Left colon (tissue), 2 donors: ENCODE measurements at regions not wholly inside any gene's neighbourhood (a gene's known extent, or its start where the extent isn't known, plus 50 kb on each side); places are given as distances from the start of the nearest gene placed in this dataset.
"Not testable (repeated sequence)": the region's sequence is repeated elsewhere in the genome, so short reads cannot be mapped to it uniquely, and the experiment has no call there.

ENCODE experiments used
- ATAC-seq: fragments of 200-7000 bp; cut with Tn5 transposase; one replicate; pipeline ENCODE4 v1.9.1; 2020; ENCODE audit warnings: mild to moderate bottlenecking, moderate library complexity
- DNase-seq, 2 donors: peaks; one replicate each; pipeline ENCODE4 v3.0.0-alpha.2; 2020
- intact Hi-C, 2 donors: fragments of 100-400 bp; cut with DNase I in 1 of 2; cut with micrococcal nuclease in 1 of 2; formaldehyde crosslinking; loops; one replicate each; pipeline versions ENCODE4 v1.11.2 to v1.14.0; 2022; cut with DNase I, micrococcal nuclease
- donor health status: DM: no; HTN: no; CAD: no.
- donor health status: DM: yes; HTN: yes; CAD: no.

DNA sequence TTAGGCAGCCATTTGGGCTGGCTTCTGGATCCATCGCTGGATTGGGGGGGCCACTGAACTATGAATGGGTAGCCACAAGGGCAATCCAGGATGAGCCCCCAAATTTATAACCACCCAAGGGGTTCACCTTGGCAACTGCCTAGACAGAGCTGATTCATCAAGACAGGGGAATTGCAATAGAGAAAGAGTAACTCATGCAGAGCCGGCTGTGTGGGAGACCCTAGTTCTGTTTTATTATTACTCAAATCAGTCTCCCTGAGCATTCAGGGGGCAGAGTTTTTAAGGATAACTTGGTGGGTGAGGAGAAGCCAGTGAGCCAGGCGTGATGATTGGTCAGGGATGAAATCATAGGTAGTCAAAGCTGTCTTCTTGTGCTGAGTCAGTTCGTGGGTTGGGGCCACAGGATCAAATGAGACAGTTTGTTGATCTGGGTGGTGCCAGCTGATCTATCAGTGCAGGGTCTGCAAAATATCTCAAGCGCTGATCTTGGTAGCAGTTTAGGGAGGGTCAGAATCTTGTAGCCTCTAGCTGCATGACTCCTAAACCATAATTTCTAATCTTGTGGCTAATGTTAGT is 57.9 kb downstream of the DNAJB9 start:
- intact Hi-C loops: no loop called here
- ATAC-seq: no peak

DNA sequence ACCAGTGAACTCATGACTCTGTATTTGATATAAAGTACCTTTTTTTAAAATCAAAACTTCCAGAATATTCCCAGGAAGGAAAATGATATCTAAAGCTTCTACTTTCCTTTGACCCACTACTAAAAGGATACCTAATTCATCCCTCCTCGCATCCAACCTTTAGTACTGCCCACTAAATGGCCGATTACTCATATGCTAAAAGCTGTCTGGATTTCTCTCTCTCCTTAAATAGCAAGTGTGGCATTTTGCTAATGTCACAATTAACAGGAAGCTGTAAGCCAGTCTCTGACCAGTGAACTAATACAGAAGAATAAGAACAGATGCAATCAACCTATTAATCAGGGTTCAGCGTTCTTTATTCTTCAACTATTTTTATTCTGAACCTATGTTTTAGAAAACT is 59.0 kb downstream of the DNAJB9 start:
- ATAC-seq: no peak
- intact Hi-C loops: no loop called here
- no peak for DNase-seq

More for the DNA sequence above, 57.9 kb downstream of the DNAJB9 start:
- no peak for DNase-seq

DNA sequence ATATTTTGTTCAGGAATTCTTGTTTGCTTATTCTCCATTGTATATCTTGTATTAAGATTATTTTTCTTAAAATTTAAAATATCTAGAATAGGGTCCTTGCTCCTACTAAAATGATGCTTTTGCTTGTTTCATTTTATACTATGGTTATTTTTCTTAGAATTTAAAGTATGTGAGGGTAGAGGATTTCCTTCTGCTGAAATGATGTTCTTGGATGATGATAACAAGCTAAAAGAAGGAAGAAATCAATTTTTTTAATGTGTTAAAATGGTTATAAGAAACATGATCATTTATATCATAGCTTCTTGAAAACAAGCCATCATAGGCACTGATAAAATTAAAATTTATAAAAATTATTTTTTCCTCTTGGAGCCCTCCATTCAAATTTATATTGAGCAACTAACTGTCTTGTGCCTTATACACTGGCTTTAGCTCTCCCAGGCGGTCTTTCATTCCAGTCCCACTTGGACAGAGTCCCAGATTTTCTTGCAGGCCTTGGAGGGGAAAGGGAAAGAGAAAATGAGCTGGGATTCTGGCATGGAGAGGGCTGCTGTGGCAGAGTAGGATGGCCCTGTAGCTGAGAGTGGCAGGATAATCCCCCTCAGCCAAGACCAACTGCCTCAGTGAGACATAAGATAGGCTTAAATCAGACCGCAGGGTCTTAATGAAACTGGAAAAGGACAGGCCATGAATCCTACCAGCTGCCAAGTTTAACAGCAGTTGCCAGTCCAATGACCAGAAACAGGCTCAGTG is 60.2 kb downstream of the DNAJB9 start:
- intact Hi-C loops: no loop called here
- ATAC-seq (no peak), DNase-seq (no peak)

DNA sequence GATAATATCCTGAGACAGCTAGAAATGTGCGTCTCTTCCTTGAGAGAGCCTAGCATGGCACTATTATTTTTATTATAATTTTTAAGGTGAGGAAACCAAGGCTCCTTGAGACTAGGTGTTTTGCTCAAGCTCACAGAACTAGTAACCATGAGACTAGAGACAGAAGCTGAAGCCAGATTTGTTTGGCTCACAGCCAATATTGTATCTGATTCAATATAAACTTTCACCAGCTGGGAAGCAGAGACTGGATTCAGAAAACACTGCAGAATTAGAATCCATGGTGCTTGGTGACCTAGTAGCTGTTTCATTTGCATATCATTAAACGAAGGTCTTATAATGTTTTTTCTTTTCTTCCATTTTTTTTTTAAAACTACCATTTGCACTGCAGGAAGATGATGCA is 64.4 kb downstream of the DNAJB9 start:
- ATAC-seq: no peak
- intact Hi-C loops: no loop called here
- no peak for DNase-seq

DNA sequence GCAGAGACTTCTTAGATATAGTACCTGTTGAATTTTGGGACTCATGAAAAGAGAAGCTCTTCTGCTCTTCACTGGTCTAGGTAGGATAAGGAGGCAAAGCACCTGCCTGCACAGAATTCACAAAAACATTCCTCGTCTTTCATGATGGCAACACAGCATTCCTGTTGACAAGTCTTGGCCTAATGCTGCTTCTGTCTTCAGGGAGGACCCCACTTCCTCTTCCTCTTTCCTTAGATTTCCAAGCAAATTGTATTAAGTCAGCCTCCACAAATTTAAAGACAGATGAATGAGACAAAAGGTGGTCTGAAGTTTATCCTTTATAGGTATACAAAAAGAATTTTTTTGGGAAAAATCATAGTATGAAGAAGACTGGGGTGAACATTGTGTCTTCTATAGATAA is 64.9 kb downstream of the DNAJB9 start:
- intact Hi-C loops: no loop called here
- DNase-seq: no peak
- no peak for ATAC-seq

DNA sequence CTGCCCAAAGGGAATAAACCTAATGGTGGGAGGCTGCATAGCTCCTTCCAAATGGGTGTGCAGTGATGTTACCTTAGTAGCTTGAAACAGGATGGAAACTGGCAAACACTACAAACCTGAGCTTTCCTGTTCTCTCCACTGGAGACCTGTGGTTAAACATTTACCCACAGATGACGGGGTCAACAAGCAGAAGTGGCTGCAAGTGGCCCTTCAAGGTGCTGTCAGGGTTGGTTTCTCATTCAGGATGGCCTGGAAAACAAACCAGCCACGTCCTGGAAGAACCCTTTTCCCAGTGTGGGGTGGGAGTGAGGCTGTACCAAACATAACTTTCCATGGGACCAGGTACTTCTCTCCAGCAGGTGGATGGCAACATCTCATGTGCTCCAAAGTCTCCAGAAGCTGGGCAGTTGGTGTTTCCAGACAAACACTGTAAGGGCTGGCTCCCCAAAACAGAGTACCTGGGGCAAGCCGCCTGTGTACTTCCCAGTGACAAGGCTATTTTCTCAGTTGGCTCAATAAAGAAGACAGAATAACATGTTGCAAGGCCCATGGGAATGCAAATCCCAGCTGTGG is 67.5 kb downstream of the DNAJB9 start:
- DNase-seq: no peak
- ATAC-seq: no peak
- intact Hi-C loops: no loop called here

DNA sequence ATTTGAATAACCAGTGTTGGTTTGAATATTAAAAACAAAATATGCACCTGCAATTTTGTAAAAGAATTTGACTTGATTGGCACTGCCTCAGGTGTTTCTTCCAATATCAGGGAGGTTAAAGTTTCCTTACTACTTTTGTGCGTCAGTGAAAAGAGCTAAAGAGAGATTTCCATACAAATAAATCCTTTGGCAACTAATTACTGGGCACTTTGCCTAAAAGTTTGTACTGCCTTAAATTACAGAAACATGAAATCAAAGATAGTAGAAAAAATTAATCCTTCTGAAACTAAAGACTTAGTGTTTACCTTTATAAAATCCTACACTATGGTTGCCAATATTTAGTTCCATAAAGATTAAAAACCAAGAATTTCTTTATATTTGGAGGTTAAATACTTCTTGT is 72.5 kb downstream of the DNAJB9 start:
- ATAC-seq (no peak), DNase-seq (no peak)
- intact Hi-C loops: no loop called here

DNA sequence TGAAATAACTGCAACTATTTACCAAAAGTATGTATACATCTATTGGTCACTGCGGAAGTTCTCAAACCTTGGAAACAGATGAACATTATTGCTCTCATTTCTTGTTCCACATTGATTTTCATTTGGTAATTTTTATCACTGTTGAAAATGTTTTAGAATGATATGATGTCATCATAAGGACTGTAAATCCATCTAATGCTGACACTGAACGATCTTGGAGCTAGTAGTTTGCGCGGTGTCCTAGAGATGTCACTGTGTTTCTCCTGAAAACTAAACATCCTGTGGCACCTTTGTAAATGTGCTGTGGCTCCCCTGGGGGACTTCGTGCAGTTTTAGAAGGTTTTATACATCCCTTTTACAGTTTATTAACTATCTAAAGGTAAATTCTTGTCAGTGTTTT is 73.5 kb downstream of the DNAJB9 start:
- intact Hi-C loops: no loop called here
- ATAC-seq: no peak

DNA sequence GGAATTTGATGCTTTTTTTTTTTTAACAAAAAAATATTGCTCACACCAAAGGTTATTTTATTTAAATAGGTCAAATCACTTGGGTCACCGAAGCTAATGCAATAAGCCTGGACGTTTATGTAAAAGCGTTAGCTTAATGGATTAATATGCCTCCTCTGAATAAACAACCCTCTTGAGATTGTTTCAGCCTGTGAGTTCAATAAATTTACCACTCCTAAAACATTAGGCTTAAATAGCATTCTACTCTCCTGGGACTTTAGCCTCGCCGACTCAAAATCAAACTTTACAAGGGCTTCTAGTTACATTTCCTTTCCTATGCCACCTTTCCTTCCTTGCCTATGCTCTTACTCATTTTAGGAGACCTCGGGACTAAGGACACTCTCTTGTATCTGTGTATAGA is 79.3 kb downstream of the DNAJB9 start:
- intact Hi-C loops: no loop called here
- ATAC-seq (no peak), DNase-seq (no peak)

More for the DNA sequence above, 73.5 kb downstream of the DNAJB9 start:
- DNase-seq: no peak

DNA sequence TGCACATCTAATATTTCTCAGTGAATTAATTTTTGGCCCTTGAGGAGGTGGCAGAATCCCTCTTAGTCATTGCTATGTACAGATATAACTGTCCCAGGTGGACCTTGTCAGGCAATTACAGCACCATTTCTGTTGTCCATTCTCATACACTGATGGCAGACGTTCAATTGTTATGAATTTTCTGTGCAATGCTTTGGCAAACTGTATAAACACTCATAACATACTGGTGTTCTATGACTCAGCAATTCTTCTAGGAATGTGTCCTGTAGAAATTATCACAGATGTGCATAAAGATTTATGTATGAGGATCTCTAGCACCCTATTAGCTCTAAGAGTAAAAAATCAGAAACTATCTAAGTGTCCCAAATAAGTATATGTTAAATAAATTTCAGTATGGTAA is 80.8 kb downstream of the DNAJB9 start:
- ATAC-seq (no peak), DNase-seq (no peak)
- intact Hi-C loops: no loop called here

DNA sequence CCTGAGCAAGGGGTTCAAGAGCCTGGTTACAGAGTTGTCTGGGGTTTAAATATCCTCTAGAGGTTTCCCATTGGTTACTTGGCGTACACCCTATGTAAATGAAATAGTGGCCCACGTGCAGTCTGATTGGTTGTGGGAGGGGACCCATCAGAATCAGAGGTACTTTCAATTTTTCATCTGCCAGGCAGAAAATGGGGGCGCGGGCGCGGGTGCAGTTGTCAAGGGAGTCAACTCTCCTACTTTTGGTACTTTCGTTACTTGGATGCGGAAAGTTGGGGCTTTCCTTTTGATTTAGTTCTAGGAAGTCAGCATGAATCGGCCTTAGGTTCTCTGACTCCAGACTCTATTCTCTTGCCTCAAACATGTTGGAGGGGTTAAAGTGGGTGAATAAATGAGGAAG is 83.2 kb downstream of the DNAJB9 start:
- no peak for DNase-seq
- intact Hi-C loops: no loop called here
- ATAC-seq: no peak

DNA sequence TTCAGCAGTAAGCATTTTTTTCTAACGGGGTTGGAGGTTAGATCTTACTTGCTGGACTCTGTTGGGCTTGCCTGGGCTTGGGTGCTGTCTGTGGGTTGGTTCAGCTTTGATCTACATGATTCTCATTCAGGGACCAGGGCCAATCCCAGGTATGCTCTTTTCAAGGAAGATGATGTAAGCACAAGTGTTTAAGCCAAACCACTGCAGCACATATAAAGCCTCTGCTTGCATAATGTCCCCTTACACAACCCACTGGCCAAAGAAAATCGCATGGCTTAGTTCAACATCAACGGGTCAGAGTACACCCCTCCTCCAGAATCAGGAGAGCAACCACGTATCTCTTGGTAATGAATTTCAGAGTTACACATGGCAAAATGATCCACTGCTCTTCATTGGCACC is 83.9 kb downstream of the DNAJB9 start:
- intact Hi-C loops: no loop called here
- ATAC-seq (no peak), DNase-seq (no peak)

DNA sequence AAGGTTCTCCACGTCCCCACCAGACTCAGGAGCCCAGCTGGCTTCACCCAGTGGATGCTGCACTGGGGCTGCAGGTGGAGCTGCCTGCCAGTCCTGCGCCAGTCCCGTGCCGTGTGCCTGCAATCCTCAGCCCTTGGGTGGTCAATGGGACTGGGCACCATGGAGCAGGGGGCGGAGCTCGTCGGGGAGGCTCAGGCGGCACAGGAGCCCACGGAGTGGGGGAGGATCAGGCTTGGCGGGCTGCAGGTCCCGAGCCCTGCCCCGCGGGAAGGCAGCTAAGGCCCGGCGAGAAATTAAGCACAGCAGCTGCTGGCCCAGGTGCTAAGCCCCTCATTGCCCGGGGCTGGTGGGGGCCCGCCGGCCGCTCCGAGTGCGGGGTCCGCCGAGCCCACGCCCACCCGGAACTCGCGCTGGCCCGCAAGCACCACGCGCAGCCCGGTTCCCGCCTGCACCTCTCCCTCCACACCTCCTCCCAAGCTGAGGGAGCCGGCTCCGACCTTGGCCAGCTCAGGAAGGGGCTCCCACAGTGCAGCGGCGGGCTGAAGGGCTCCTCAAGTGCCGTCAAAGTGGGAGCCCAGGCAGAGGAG is 87.6 kb downstream of the DNAJB9 start:
- DNase-seq, intact Hi-C loops, ATAC-seq: not testable (repeated sequence)

DNA sequence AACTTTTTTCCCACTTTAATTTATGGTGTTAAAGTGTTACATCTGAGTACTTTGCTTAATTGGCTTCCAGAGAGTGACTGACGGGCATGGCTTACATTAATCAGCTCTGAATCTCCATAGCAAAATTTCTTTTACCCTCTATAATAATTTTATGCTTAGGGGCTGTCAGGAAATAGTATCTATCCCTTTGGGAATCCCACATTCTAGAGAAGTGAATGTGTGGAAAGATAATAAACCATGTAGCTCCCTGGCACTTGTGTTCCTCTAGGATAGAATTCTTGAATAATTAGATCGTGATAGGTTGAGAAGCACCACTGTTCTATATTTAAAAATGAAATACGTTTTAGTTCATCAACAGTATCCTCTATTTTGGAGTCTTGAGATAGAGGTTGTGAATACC is 89.6 kb downstream of the DNAJB9 start:
- ATAC-seq (no peak), DNase-seq (no peak)
- intact Hi-C loops: no loop called here

DNA sequence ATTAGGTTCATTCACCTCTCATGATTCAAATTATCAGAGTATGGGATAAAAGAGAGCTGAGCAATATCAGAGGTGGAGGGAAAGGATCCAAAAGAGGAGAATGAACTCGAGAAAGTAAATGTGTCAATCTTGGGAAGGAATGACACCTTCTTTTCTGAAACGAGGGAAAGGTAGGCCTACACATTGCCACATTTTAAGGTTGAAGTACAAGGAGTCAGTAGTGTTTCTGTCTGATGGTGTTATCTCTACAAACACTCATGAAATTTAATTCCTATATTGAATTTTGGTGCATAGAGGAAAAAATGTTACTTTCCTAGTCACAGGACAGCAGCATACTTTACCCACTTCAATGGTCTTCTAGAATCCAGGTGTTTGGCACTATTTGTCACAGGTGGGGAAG is 90.2 kb downstream of the DNAJB9 start:
- no peak for DNase-seq
- no peak for ATAC-seq
- intact Hi-C loops: no loop called here

DNA sequence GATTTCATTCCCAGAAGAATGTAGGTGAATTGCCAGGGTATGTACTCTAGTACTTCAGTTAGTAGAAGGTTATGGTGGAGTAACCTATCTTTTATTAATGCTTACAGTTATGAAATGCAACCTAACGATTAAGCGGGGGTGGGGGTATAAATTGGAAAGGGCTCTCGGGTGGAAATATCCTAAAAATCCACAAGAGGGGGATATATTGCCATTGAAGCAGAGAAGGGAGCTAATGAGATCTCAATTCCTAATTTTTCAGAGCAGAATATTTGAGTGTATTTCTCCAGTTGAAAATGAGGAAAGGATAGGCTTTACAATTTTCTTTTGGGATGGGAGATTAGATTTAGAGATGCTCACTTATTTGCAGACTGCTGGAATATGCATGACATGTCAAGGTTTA is 90.8 kb downstream of the DNAJB9 start:
- intact Hi-C loops: no loop called here
- DNase-seq: no peak
- ATAC-seq: no peak

DNA sequence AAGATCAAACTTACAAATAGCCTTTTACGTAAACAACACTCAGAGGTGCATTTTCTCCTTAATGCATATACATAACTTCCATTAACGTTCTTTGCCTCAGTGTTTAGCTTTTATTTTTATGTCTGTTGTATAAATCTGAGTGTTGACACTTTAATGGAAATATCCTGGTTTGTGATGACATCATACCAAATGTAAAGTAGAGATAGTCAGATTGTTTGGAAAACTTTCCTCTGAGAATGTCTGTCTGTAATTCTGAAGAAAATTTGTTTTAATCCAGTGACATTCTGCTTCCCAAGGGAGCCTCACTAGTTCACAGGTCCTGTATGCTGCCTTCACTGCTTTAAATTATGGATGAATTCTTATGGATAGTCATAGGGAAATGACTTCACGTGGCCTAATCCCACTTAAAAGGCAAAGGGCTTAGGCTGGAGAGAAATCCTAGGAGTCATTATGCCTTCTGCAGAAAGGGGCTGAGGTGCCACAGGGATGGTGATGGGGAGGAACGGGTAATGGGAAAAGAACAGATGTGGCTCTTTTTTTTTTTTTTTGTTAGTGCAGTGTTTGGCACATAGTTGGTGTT is 93.2 kb downstream of the DNAJB9 start:
- intact Hi-C loops: no loop called here
- DNase-seq (no peak), ATAC-seq (no peak)

DNA sequence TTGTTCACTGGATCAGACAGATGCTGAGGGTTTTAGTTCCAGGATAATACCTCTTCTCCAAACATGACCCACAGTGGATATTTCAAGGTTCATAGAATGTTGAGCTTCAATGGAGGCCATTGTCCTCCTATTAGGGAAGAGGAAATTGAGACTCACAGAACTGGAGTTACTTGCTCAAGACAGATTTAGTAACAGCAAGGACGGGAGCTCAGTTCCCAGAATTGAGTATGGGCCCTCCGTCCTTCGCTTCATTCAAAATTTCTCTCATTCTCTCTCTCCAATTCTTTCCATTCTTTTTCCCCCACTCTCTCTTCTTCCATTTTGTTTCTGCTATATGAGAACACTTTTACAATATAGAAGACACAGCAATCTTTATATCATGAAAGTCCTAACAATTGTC is 94.0 kb downstream of the DNAJB9 start:
- intact Hi-C loops: no loop called here
- ATAC-seq: no peak
- DNase-seq: no peak

DNA sequence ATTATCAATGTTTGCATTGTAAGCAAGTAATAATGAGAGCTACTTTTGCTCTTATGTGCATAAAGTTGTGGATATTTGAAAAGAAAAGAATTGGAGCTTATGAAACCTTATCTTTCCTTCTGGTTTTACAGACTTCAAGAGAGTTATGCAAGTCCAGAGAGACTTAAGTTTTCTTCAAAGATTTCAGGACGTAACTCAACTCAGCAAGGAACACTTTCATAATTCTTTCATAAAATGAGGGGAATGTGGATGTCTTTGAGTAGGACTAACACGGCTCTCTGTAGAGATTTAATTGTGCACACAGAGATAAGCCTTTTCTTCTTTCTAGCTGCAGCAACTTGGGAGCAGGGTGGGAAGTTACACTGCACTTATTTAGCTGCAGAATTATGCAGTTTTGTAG is 97.5 kb downstream of the DNAJB9 start:
- no peak for ATAC-seq
- DNase-seq: no peak
- intact Hi-C loops: no loop called here

DNA sequence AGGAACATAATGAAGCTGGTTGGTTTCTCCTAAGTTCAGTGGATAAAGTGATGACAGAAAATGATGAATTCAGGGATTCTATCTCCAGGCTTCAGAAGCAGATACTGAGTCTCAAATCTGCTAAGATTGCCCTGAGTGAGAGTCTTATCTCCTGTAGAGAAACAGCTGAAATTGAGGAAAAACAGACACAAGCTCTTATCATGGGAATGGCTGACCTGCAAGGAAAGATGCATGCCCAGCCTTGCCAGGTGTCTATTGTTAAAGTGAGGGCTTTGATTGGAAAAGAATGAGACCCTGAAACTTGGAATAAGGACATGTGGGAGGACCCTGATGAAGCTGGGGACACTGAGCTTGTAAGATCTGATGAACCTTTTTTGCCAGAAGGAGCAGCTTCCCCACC is 100.3 kb downstream of the DNAJB9 start:
- intact Hi-C loops: no loop called here
- ATAC-seq (no peak), DNase-seq (no peak)
